DND-41 (cell line): ENCODE measurements at regions not wholly inside any gene's neighbourhood (a gene's known extent, or its start where the extent isn't known, plus 50 kb on each side); places are given as distances from the start of the nearest gene placed in this dataset.

Source experiments
- EZH2 ChIP-seq: IDR thresholded peaks from 3 replicates; pipeline ENCODE4 v1.6.1; 2012; ENCODE audit warnings: borderline replicate concordance, low read depth, mild to moderate bottlenecking, moderate library complexity, low read length, inconsistent platforms; ENCODE audit not compliant: severe bottlenecking
- TF ChIP-seq, protein P1 (sequence below): IDR thresholded peaks from 2 replicates; pipeline ENCODE4 v1.5.1; 2012; ENCODE audit warnings: borderline replicate concordance, low read length, moderate library complexity, mild to moderate bottlenecking; ENCODE audit not compliant: poor library complexity, severe bottlenecking; ENCODE audit errors: extremely low read depth

DNA sequence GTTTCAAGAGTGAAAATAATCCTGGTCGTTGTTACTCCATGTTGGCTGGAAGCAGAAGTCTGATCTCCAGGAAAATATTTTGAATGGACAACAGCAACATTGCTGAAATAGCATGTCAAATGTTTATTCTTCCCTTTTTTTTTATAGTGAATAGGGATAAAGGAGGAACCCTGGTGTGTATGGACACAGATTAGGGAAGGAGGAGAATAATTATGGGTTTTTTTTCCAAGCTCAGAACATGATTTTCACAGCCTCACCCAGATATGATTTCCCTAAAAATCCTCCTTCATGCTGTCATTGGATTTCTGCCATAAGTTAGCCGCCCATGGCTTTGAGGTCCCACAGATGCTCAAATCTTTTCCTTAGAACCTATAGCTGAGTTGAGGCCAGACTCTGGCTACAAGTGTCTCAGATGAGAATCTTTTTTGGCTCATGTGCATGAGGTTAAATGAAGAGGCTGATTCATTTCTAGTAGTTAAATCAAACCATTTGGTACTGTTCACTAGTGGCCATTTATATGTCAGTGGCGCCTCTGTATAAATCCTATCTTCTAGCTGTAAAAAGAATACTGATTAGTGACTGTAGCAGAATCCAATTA is 65.5 kb upstream of the LIFR start:
- TF ChIP-seq, protein P1, sequence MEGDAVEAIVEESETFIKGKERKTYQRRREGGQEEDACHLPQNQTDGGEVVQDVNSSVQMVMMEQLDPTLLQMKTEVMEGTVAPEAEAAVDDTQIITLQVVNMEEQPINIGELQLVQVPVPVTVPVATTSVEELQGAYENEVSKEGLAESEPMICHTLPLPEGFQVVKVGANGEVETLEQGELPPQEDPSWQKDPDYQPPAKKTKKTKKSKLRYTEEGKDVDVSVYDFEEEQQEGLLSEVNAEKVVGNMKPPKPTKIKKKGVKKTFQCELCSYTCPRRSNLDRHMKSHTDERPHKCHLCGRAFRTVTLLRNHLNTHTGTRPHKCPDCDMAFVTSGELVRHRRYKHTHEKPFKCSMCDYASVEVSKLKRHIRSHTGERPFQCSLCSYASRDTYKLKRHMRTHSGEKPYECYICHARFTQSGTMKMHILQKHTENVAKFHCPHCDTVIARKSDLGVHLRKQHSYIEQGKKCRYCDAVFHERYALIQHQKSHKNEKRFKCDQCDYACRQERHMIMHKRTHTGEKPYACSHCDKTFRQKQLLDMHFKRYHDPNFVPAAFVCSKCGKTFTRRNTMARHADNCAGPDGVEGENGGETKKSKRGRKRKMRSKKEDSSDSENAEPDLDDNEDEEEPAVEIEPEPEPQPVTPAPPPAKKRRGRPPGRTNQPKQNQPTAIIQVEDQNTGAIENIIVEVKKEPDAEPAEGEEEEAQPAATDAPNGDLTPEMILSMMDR, result no peak
- no peak for TF ChIP-seq EZH2
